K562 (cell line): ENCODE measurements at regions not wholly inside any gene's neighbourhood (a gene's known extent, or its start where the extent isn't known, plus 50 kb on each side); places are given as distances from the start of the nearest gene placed in this dataset.

ENCODE experiments used
- JUND ChIP-seq, 2 experiments: IDR thresholded peaks; 2 replicates in 1 of 2; 3 replicates in 1 of 2; pipeline ENCODE4 v1.6.1; 2011; ENCODE audit warnings: borderline replicate concordance in 2 of 2, low read depth in 2 of 2, low read length in 2 of 2, improper control_type of control experiment in 1 of 2, missing biosample characterization in 1 of 2, missing genetic modification characterization in 1 of 2, missing genetic modification reagents in 1 of 2
- TRIM25 ChIP-seq: fragments of 450-650 bp; IDR thresholded peaks from 2 replicates; pipeline ENCODE4 v1.7.0; 2016; ENCODE audit warnings: borderline replicate concordance
- ZBTB40 ChIP-seq, 2 experiments: fragments of 450-650 bp in 1 of 2; sonication (generic) in 1 of 2; formaldehyde crosslinking in 1 of 2; IDR thresholded peaks; 2 replicates each; pipeline versions ENCODE4 v1.7.1 to v1.9.0; 2016 to 2022; ENCODE audit warnings: inconsistent platforms in 1 of 2, mild to moderate bottlenecking in 1 of 2, missing genetic modification reagents in 1 of 2
- ZNF318 ChIP-seq, 2 experiments: fragments of 450-650 bp; IDR thresholded peaks; 2 replicates each; pipeline ENCODE4 v1.6.1; 2016; ENCODE audit warnings: mild to moderate bottlenecking in 2 of 2, borderline replicate concordance in 1 of 2, low read depth in 1 of 2, moderate library complexity in 1 of 2

DNA sequence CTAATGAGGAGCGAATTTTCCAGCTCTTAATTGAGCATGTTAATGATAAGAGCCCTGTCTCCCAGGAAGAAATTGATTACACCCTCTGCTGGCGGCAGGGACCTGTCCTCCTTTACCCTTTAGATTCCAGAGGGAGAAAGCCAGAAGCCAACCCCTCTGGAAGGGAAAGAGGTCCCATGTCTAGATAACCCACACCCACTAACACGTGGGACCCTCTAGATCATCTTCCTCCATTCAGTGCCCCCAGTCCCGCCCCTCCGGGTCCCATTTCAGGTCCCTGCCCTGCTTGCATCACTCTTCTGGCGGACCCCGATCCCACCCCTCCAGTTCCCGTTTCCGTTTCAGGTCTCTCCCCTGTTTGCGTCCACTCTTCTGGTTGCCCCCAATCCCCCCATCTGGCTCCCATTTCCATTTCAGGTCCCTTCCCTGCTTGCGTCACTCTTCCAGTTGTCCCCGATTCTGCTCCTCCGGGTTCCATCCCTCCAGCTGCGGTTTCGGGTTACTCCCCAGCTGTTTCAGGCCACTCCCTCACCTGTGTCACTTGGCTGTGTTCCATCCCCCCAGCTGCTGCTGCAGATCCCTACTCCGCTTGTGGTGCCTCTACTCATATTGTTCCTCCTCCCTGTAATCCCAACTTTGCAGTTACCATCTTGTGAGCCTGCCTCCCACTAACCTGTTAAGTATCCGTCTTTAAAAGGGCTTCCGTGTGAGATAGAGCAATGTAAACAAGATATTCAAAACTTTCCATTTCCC, 202.4 kb downstream of the SH2D4B start (continued):
- TF ChIP-seq ZBTB40 (IDR thresholded peaks at IDR 0.05): 0 out of 2 replicates have a peak, but pooled peaks have one; percentile 16
- TF ChIP-seq ZBTB40 (CRISPR knock-in tag; IDR thresholded peaks at IDR 0.05): no peak
- no peak for TF ChIP-seq TRIM25
- 0 out of 2 replicates have a peak, but pooled peaks have one; percentile 12 for TF ChIP-seq JUND (IDR thresholded peaks at IDR 0.05; ENCODE audit: borderline replicate concordance, low read depth, low read length)
- peak; percentile 28; the same call in 1 of the 3 replicates for TF ChIP-seq JUND (tag; IDR thresholded peaks at IDR 0.05; ENCODE audit: borderline replicate concordance, low read depth, low read length)
- peak in 1 of 2 experiments; percentile 88; a peak in 2 of 4 replicates for TF ChIP-seq ZNF318 (IDR thresholded peaks at IDR 0.05; ENCODE audit: borderline replicate concordance in 1 of 2, low read depth in 1 of 2)
